ENCODE measurements at regions not wholly inside any gene's neighbourhood (a gene's known extent, or its start where the extent isn't known, plus 50 kb on each side); places are given as distances from the start of the nearest gene placed in this dataset.

- intact Hi-C loops (cut with micrococcal nuclease): loop anchor here (1.0 to 5.0 kb wide), 6 partner anchors 17 to 211 kb away; no protein-coding TSS in a partner anchor
- no peaks in the 10 kb centered on the region for H3K9me3 Mint-ChIP-seq
- peaks cover 9% of the 10 kb centered on the region for H3K27me3 Mint-ChIP-seq (ENCODE audit: low read depth)
- peak overlapping the region; percentile 86 for H3K27ac Mint-ChIP-seq
- H3K4me1 Mint-ChIP-seq (ENCODE audit: low read depth): peaks cover 53% of the 10 kb centered on the region
- H3K36me3 Mint-ChIP-seq (ENCODE audit: low read depth): no peaks in the 10 kb centered on the region
- DNase-seq (ENCODE audit: low spot score): no peak
- H3K4me3 Mint-ChIP-seq (ENCODE audit: low read depth): peak overlapping the region; percentile 71
These were observed 123.9 kb downstream of the FOXB1 start for GRCh38 chr15:60128000-60128376.

GRCh38 chr15:60128710-60129109 is 124.6 kb downstream of the FOXB1 start:
- H3K4me1 Mint-ChIP-seq (ENCODE audit: low read depth): peaks cover 53% of the 10 kb centered on the region
- no peak overlapping the region for H3K4me3 Mint-ChIP-seq (ENCODE audit: low read depth)
- H3K27ac Mint-ChIP-seq: no peak overlapping the region
- no peak for DNase-seq (ENCODE audit: low spot score)
- no peaks in the 10 kb centered on the region for H3K36me3 Mint-ChIP-seq (ENCODE audit: low read depth)
- peaks cover 14% of the 10 kb centered on the region for H3K27me3 Mint-ChIP-seq (ENCODE audit: low read depth)
- intact Hi-C loops (cut with micrococcal nuclease): loop anchor here (5.0 kb wide), 2 partner anchors 49 to 211 kb away; no protein-coding TSS in a partner anchor
- no peaks in the 10 kb centered on the region for H3K9me3 Mint-ChIP-seq

GRCh38 chr15:60130398-60130797 is 126.3 kb downstream of the FOXB1 start:
- Mint-ChIP-seq H3K4me3 (ENCODE audit: low read depth) (no peak overlapping the region), H3K27ac (no peak overlapping the region), H3K4me1 (ENCODE audit: low read depth) (peaks cover 38% of the 10 kb centered on the region), H3K27me3 (ENCODE audit: low read depth) (peaks cover 18% of the 10 kb centered on the region), H3K36me3 (ENCODE audit: low read depth) (no peaks in the 10 kb centered on the region), H3K9me3 (no peaks in the 10 kb centered on the region)
- DNase-seq (ENCODE audit: low spot score): no peak
- intact Hi-C loops (cut with micrococcal nuclease): no loop called here

- Mint-ChIP-seq H3K4me1 (ENCODE audit: low read depth) (peaks cover 35% of the 10 kb centered on the region), H3K27ac (no peak overlapping the region), H3K27me3 (ENCODE audit: low read depth) (peaks cover 19% of the 10 kb centered on the region), H3K9me3 (no peaks in the 10 kb centered on the region), H3K36me3 (ENCODE audit: low read depth) (no peaks in the 10 kb centered on the region), H3K4me3 (ENCODE audit: low read depth) (no peak overlapping the region)
- no peak for DNase-seq (ENCODE audit: low spot score)
- intact Hi-C loops (cut with micrococcal nuclease): no loop called here
These were observed 126.7 kb downstream of the FOXB1 start for GRCh38 chr15:60130821-60131220.

- Mint-ChIP-seq H3K27me3 (ENCODE audit: low read depth) (peaks cover 40% of the 10 kb centered on the region), H3K9me3 (no peaks in the 10 kb centered on the region), H3K4me3 (ENCODE audit: low read depth) (no peak overlapping the region), H3K4me1 (ENCODE audit: low read depth) (peaks cover 4% of the 10 kb centered on the region), H3K36me3 (ENCODE audit: low read depth) (no peaks in the 10 kb centered on the region), H3K27ac (no peak overlapping the region)
- DNase-seq (ENCODE audit: low spot score): no peak
- intact Hi-C loops (cut with micrococcal nuclease): no loop called here
These were observed 130.5 kb downstream of the FOXB1 start for GRCh38 chr15:60134609-60135008.

- no peak overlapping the region for H3K4me3 Mint-ChIP-seq (ENCODE audit: low read depth)
- H3K9me3 Mint-ChIP-seq: no peaks in the 10 kb centered on the region
- H3K27ac Mint-ChIP-seq: no peak overlapping the region
- no peaks in the 10 kb centered on the region for H3K36me3 Mint-ChIP-seq (ENCODE audit: low read depth)
- no peaks in the 10 kb centered on the region for H3K4me1 Mint-ChIP-seq (ENCODE audit: low read depth)
- intact Hi-C loops (cut with micrococcal nuclease): no loop called here
- DNase-seq (ENCODE audit: low spot score): no peak
- H3K27me3 Mint-ChIP-seq (ENCODE audit: low read depth): peaks cover 49% of the 10 kb centered on the region
These were observed 131.8 kb downstream of the FOXB1 start for GRCh38 chr15:60135961-60136360.

- Mint-ChIP-seq H3K4me3 (ENCODE audit: low read depth) (no peak overlapping the region), H3K9me3 (no peaks in the 10 kb centered on the region), H3K27me3 (ENCODE audit: low read depth) (peaks cover 52% of the 10 kb centered on the region), H3K36me3 (ENCODE audit: low read depth) (no peaks in the 10 kb centered on the region), H3K27ac (no peak overlapping the region), H3K4me1 (ENCODE audit: low read depth) (no peaks in the 10 kb centered on the region)
- no peak for DNase-seq (ENCODE audit: low spot score)
- intact Hi-C loops (cut with micrococcal nuclease): no loop called here
These were observed 133.7 kb downstream of the FOXB1 start for GRCh38 chr15:60137711-60138396.

- H3K36me3 Mint-ChIP-seq (ENCODE audit: low read depth): no peaks in the 10 kb centered on the region
- H3K4me3 Mint-ChIP-seq (ENCODE audit: low read depth): no peak overlapping the region
- no peak for DNase-seq (ENCODE audit: low spot score)
- H3K4me1 Mint-ChIP-seq (ENCODE audit: low read depth): no peaks in the 10 kb centered on the region
- peaks cover 55% of the 10 kb centered on the region for H3K27me3 Mint-ChIP-seq (ENCODE audit: low read depth)
- H3K27ac Mint-ChIP-seq: no peak overlapping the region
- no peaks in the 10 kb centered on the region for H3K9me3 Mint-ChIP-seq
- intact Hi-C loops (cut with micrococcal nuclease): no loop called here
These were observed 134.4 kb downstream of the FOXB1 start for GRCh38 chr15:60138397-60138968.

- H3K9me3 Mint-ChIP-seq: no peaks in the 10 kb centered on the region
- H3K4me1 Mint-ChIP-seq (ENCODE audit: low read depth): peaks cover 40% of the 10 kb centered on the region
- intact Hi-C loops (cut with micrococcal nuclease): no loop called here
- no peaks in the 10 kb centered on the region for H3K36me3 Mint-ChIP-seq (ENCODE audit: low read depth)
- H3K27me3 Mint-ChIP-seq (ENCODE audit: low read depth): peaks cover 3% of the 10 kb centered on the region
- no peak overlapping the region for H3K27ac Mint-ChIP-seq
- H3K4me3 Mint-ChIP-seq (ENCODE audit: low read depth): no peak overlapping the region
- DNase-seq (ENCODE audit: low spot score): no peak
These were observed 148.3 kb downstream of the FOXB1 start for GRCh38 chr15:60152386-60152785.

- intact Hi-C loops (cut with micrococcal nuclease): loop anchor here (5.0 kb wide), 1 partner anchor 43 kb away; no protein-coding TSS in a partner anchor
- no peak overlapping the region for H3K4me3 Mint-ChIP-seq (ENCODE audit: low read depth)
- H3K27ac Mint-ChIP-seq: peak overlapping the region; percentile 49
These were observed 150.7 kb downstream of the FOXB1 start for GRCh38 chr15:60154764-60155325.

GRCh38 chr15:60155661-60156060 is 151.6 kb downstream of the FOXB1 start:
- Mint-ChIP-seq H3K4me1 (ENCODE audit: low read depth) (peaks cover 29% of the 10 kb centered on the region), H3K27ac (peak overlapping the region; percentile 16), H3K4me3 (ENCODE audit: low read depth) (peak overlapping the region; percentile 20), H3K9me3 (no peaks in the 10 kb centered on the region), H3K27me3 (ENCODE audit: low read depth) (peaks cover 5% of the 10 kb centered on the region), H3K36me3 (ENCODE audit: low read depth) (no peaks in the 10 kb centered on the region)
- no peak for DNase-seq (ENCODE audit: low spot score)
- intact Hi-C loops (cut with micrococcal nuclease): loop anchor here (5.0 kb wide), 1 partner anchor 43 kb away; no protein-coding TSS in a partner anchor

More at GRCh38 chr15:60154764-60155325, 150.7 kb downstream of the FOXB1 start:
- H3K36me3 Mint-ChIP-seq (ENCODE audit: low read depth): no peaks in the 10 kb centered on the region
- DNase-seq (ENCODE audit: low spot score): no peak
- no peaks in the 10 kb centered on the region for H3K9me3 Mint-ChIP-seq
- peaks cover 29% of the 10 kb centered on the region for H3K4me1 Mint-ChIP-seq (ENCODE audit: low read depth)
- peaks cover 8% of the 10 kb centered on the region for H3K27me3 Mint-ChIP-seq (ENCODE audit: low read depth)

- Mint-ChIP-seq H3K9me3 (no peaks in the 10 kb centered on the region), H3K27ac (no peak overlapping the region), H3K36me3 (ENCODE audit: low read depth) (no peaks in the 10 kb centered on the region), H3K27me3 (ENCODE audit: low read depth) (peaks cover 18% of the 10 kb centered on the region), H3K4me1 (ENCODE audit: low read depth) (peaks cover 8% of the 10 kb centered on the region), H3K4me3 (ENCODE audit: low read depth) (no peak overlapping the region)
- no peak for DNase-seq (ENCODE audit: low spot score)
- intact Hi-C loops (cut with micrococcal nuclease): no loop called here
These were observed 156.8 kb downstream of the FOXB1 start for GRCh38 chr15:60160909-60161308.

- H3K36me3 Mint-ChIP-seq (ENCODE audit: low read depth): no peaks in the 10 kb centered on the region
- intact Hi-C loops (cut with micrococcal nuclease): no loop called here
- H3K4me1 Mint-ChIP-seq (ENCODE audit: low read depth): peaks cover 2% of the 10 kb centered on the region
- H3K9me3 Mint-ChIP-seq: no peaks in the 10 kb centered on the region
- DNase-seq (ENCODE audit: low spot score): no peak
- no peak overlapping the region for H3K4me3 Mint-ChIP-seq (ENCODE audit: low read depth)
- H3K27ac Mint-ChIP-seq: no peak overlapping the region
- peaks cover 21% of the 10 kb centered on the region for H3K27me3 Mint-ChIP-seq (ENCODE audit: low read depth)
These were observed 157.6 kb downstream of the FOXB1 start for GRCh38 chr15:60161704-60162103.

All from activated T-helper 2 cell treated with anti-CD3 and anti-CD28 coated beads, Interferon-gamma antibody, Interleukin-2, Interleukin-4, amounts not matched to agents 10 μg/mL and 5 μg/mL and 100 μg/mL, durations not matched to agents 14 hours and 24 hours and 36 hours (primary cell).